ENCODE measurements at regions not wholly inside any gene's neighbourhood (a gene's known extent, or its start where the extent isn't known, plus 50 kb on each side); places are given as distances from the start of the nearest gene placed in this dataset.
"Not testable (repeated sequence)": the region's sequence is repeated elsewhere in the genome, so short reads cannot be mapped to it uniquely, and the experiment has no call there.

DNA sequence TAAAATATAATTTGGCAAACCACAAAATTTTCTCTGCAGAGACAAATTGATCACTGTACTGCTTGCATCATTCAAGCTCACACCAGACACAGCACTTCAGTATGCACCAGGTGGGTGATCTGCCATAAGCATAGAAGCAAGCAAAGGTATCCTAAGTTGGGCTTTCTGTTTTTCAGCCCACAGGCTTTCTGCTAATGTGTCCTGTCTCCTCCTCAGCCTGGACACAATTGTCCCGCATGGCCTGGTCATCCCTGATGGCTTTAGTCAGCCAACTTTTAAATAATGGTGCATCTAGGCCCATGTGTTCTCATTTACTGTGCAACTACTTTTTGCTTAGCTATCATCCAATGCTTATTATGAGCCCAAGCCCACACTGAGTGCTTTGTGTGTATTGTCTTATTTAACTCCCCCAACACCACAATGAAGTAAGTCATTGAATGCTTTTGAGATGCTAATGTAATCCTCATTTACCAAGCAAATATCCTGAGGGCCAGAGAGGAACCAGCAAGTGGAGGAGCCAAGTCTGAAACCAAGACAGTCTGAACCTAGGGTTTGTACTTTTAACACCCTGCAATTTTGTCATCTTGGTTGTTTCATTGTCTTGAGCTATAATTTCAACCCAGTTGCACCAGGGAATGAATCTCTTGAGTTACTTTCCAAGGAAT lies 111.2 kb upstream of the SETBP1 start:
- TF ChIP-seq, protein P1, sequence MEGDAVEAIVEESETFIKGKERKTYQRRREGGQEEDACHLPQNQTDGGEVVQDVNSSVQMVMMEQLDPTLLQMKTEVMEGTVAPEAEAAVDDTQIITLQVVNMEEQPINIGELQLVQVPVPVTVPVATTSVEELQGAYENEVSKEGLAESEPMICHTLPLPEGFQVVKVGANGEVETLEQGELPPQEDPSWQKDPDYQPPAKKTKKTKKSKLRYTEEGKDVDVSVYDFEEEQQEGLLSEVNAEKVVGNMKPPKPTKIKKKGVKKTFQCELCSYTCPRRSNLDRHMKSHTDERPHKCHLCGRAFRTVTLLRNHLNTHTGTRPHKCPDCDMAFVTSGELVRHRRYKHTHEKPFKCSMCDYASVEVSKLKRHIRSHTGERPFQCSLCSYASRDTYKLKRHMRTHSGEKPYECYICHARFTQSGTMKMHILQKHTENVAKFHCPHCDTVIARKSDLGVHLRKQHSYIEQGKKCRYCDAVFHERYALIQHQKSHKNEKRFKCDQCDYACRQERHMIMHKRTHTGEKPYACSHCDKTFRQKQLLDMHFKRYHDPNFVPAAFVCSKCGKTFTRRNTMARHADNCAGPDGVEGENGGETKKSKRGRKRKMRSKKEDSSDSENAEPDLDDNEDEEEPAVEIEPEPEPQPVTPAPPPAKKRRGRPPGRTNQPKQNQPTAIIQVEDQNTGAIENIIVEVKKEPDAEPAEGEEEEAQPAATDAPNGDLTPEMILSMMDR (IDR thresholded peaks at IDR 0.05; ENCODE audit: extremely low read depth, missing control alignments), result no peak
- no peak for DNase-seq (ENCODE audit: low spot score)

DNA sequence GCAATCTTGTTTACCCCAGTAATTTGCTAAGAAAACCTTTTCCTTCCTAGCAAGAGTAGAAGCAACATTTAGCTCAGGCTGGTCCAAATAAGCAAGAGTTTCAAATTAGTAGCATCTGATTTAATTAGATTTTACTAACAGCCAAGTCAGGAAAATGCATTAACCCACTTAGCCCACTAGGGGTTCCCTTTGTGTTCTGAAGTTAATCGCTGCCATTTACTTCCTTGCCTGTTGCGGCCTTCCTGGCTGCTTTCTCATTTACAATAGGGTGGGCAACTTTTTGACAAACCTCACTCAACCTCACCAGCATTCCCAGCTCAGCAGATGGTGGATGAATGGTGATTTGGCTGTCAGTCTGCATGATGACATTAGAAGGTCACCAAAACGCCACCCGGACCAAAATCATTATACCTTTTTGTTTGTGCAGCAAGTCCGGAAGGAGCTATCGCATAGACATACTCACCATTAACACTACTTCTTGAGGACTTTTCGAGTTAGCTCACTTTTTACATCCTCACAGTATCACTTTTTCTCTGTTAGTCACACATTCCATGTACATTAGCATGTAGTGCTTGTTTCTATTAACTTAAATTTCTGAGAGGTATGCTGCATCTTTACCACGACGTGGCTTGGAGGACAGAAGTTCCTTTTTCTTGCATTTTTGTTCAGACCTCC lies 101.5 kb upstream of the SETBP1 start:
- TF ChIP-seq, protein P1 (IDR thresholded peaks at IDR 0.05; ENCODE audit: extremely low read depth, missing control alignments), result peak; percentile 58

DNA sequence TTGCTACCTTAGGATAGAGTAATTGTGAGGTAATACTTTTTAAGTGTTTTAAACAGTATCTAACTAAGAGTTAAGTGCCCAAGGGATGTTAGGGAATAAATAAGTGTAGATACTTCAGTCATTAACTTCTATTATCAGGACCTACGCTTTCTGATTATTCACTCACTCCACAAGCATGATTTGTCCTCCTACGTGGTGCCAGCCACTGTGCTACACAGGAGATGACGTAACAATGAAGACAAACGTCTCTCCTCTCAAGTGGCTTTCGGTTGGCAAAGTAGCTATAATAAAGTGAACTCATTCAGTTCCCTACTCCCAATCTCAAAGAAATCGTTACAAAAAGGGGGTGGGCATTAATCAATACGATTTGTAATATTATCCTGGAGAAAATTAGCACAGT lies 100.9 kb upstream of the SETBP1 start:
- no peak for DNase-seq (ENCODE audit: low spot score)
- TF ChIP-seq, protein P1 (IDR thresholded peaks at IDR 0.05; ENCODE audit: extremely low read depth, missing control alignments), result no peak

More for the DNA sequence above, 101.5 kb upstream of the SETBP1 start:
- peak; percentile 59 for DNase-seq (ENCODE audit: low spot score)

DNA sequence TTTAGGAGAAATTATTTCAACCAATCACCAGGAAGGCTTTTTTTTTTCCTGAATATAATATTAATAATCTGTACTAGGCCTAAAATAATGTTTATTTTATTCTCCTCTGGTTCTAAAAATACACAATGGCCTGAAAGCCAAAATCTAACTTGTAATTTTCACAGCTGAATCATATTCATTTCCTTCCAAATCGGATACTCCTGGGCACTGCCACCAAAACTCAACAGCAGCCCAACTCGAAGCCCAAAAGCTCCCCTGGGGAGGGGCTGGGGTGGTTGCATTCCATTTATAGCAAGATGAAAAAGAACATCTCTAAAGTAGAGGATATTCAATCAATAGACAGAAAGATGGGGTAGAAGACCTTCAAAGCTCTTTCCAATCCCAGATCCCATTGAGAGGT lies 100.5 kb upstream of the SETBP1 start:
- TF ChIP-seq, protein P1 (IDR thresholded peaks at IDR 0.05; ENCODE audit: extremely low read depth, missing control alignments), result no peak
- DNase-seq (ENCODE audit: low spot score), result no peak

DNA sequence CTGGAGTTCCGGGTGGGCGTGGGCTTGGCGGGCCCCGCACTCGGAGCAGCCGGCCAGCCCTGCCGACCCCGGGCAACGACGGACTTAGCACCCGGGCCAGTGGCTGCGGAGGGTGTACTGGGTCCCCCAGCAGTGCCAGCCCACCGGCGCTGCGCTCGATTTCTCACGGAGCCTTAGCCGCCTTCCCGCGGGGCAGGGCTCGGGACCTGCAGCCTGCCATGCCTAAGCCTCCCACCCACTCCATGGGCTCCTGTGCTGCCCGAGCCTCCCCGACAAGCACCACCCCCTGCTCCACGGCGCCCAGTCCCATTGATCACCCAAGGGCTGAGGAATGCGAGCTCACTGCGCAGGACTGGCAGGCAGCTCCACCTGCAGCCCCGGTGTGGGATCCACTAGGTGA lies 99.9 kb upstream of the SETBP1 start:
- DNase-seq (ENCODE audit: low spot score), result not testable (repeated sequence)

DNA sequence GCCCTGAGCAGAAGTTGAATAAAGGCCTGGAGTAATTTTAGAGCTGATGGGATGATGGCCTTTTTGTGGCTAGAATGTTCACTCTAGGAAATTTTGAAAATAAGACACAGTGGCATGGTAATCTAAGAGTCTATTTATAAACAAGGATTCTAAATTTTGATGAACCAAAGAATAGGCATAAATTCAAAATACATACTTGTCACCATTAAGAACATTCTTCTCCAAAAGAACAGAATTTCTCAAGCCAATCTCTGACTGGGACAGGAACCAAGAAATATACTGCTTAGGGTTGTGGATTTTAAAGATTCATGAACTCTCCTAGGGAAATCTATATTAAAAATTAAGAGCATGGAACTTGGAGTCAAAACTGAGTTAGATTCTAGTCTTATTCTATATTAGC lies 98.2 kb upstream of the SETBP1 start:
- TF ChIP-seq, protein P1 (IDR thresholded peaks at IDR 0.05; ENCODE audit: extremely low read depth, missing control alignments), result no peak
- no peak for DNase-seq (ENCODE audit: low spot score)

DNA sequence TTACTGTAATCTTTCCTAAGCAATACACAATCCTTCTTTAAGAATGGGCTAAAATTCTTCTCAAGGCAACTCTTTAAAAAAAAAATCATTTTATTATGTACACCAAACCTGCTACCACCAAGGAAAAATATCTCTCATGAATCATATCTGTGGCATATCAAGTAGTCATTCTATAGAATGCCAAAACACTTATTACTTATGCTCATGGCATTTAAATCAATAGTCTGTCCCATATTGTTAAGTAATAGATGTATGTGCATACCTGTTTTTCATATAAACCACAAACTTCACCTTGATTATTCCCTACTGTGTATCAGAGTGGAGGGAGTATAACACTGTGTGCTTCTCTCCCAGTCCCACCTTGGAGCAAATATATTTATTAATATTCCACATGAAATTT lies 95.8 kb upstream of the SETBP1 start:
- no peak for DNase-seq (ENCODE audit: low spot score)
- TF ChIP-seq, protein P1 (IDR thresholded peaks at IDR 0.05; ENCODE audit: extremely low read depth, missing control alignments), result no peak
